ENCODE measurements at regions not wholly inside any gene's neighbourhood (a gene's known extent, or its start where the extent isn't known, plus 50 kb on each side); places are given as distances from the start of the nearest gene placed in this dataset.

DNA sequence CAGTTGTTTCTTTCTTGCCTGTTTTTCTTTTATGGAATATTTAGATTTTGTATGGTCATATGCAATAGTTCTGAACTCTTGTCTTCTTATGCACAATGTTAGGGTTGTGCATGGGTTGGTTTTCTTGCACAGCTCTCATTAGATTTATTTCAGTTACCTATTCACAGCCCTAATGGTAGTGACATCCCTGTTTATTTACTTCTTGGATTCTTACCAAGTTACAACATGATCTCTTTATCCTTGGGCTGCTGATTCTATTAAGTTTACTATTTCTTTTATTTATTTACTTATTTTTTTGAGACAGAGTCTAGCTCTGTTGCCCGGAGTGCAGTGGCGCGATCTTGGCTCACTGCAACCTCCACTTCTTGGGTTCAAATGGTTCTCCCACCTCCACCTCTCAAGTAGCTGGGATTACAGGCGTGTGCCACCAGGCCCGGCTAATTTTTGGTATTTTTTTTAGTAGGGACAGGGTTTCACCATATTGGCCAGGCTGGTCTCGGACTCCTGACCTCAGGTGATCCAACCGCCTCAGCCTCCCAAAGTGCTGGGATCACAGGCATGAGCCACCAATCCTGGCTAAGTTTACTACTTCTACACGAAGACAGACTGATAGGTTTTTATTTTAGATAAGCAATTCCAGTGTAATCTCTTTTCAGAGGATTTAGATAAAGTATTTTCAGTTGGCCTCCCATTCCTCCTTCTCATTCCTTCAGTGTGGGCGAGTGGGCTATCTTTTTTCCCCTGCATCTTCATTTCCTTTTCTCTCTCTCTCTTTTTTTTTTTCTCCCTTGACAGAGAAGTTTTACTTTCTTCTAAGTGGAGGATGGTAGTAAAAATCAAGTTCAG, 395.1 kb upstream of the RGS6 start:
- Histone ChIP-seq H3K4me2 (ENCODE audit: low read length) (no peak overlapping the region), H3K9me2 (ENCODE audit: insufficient read depth, low read length) (no peaks in the 10 kb centered on the region), H3K79me2 (replicated peaks; ENCODE audit: insufficient read depth, low read length) (no peaks in the 10 kb centered on the region), H3K36me3 (ENCODE audit: insufficient read depth, low read length) (no peaks in the 10 kb centered on the region), H3K27ac (ENCODE audit: low read length) (no peak overlapping the region), H3K4me3 (ENCODE audit: low read length) (no peak overlapping the region), H3K27me3 (ENCODE audit: insufficient read depth, low read depth, low read length) (no peaks in the 10 kb centered on the region), H3K9ac (ENCODE audit: low read length) (no peak overlapping the region), H4K20me1 (ENCODE audit: insufficient read depth) (no peaks in the 10 kb centered on the region), H3K9me3 (ENCODE audit: low read length) (no peaks in the 10 kb centered on the region), H3F3A (ENCODE audit: insufficient read depth, low read length, poor library complexity, severe bottlenecking) (no peaks in the 10 kb centered on the region), H2AFZ (ENCODE audit: low read depth, low read length) (no peak overlapping the region)
- TF ChIP-seq, protein P1, sequence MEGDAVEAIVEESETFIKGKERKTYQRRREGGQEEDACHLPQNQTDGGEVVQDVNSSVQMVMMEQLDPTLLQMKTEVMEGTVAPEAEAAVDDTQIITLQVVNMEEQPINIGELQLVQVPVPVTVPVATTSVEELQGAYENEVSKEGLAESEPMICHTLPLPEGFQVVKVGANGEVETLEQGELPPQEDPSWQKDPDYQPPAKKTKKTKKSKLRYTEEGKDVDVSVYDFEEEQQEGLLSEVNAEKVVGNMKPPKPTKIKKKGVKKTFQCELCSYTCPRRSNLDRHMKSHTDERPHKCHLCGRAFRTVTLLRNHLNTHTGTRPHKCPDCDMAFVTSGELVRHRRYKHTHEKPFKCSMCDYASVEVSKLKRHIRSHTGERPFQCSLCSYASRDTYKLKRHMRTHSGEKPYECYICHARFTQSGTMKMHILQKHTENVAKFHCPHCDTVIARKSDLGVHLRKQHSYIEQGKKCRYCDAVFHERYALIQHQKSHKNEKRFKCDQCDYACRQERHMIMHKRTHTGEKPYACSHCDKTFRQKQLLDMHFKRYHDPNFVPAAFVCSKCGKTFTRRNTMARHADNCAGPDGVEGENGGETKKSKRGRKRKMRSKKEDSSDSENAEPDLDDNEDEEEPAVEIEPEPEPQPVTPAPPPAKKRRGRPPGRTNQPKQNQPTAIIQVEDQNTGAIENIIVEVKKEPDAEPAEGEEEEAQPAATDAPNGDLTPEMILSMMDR (IDR thresholded peaks at IDR 0.05; ENCODE audit: poor library complexity, severe bottlenecking), result no peak
- TF ChIP-seq, protein P2, sequence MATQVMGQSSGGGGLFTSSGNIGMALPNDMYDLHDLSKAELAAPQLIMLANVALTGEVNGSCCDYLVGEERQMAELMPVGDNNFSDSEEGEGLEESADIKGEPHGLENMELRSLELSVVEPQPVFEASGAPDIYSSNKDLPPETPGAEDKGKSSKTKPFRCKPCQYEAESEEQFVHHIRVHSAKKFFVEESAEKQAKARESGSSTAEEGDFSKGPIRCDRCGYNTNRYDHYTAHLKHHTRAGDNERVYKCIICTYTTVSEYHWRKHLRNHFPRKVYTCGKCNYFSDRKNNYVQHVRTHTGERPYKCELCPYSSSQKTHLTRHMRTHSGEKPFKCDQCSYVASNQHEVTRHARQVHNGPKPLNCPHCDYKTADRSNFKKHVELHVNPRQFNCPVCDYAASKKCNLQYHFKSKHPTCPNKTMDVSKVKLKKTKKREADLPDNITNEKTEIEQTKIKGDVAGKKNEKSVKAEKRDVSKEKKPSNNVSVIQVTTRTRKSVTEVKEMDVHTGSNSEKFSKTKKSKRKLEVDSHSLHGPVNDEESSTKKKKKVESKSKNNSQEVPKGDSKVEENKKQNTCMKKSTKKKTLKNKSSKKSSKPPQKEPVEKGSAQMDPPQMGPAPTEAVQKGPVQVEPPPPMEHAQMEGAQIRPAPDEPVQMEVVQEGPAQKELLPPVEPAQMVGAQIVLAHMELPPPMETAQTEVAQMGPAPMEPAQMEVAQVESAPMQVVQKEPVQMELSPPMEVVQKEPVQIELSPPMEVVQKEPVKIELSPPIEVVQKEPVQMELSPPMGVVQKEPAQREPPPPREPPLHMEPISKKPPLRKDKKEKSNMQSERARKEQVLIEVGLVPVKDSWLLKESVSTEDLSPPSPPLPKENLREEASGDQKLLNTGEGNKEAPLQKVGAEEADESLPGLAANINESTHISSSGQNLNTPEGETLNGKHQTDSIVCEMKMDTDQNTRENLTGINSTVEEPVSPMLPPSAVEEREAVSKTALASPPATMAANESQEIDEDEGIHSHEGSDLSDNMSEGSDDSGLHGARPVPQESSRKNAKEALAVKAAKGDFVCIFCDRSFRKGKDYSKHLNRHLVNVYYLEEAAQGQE (IDR thresholded peaks at IDR 0.05; ENCODE audit: borderline replicate concordance), result no peak
- TF ChIP-seq SMC3 (conservative IDR thresholded peaks at IDR 0.05; ENCODE audit: poor library complexity) (no peak), TAF1 (IDR thresholded peaks at IDR 0.05; ENCODE audit: low read depth) (no peak), EZH2 (IDR thresholded peaks at IDR 0.05; ENCODE audit: borderline replicate concordance, insufficient read depth, low read length, poor library complexity, severe bottlenecking) (no peak), POLR2AphosphoS5 (IDR thresholded peaks at IDR 0.05) (no peak), EP300 (conservative IDR thresholded peaks at IDR 0.05; ENCODE audit: poor library complexity, severe bottlenecking) (no peak), RAD21 (conservative IDR thresholded peaks at IDR 0.05) (no peak), MXI1 (conservative IDR thresholded peaks at IDR 0.05; ENCODE audit: poor library complexity, severe bottlenecking) (no peak)

DNA sequence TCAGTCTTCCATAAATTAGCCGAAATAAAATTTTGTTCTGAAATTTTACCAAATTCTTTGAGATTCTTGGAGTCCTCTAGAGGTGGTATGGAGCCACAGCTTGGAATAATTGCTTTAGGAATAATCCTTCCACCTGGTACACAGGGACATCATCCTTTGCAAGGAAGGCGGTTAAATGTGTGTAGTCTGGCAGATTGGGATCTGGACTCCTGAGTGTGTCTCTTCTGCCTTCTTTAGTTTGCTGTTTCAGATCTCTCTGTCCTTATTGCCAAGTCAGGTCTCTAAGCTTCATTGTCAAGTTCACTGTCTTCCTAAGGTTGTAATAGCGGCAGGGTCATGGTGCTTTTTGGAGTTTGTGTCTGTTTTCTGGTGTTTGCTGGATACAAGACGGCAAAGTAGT, 393.9 kb upstream of the RGS6 start:
- Histone ChIP-seq H3K4me3 (ENCODE audit: low read length) (no peak overlapping the region), H4K20me1 (ENCODE audit: insufficient read depth) (no peaks in the 10 kb centered on the region), H3K27ac (ENCODE audit: low read length) (no peak overlapping the region), H2AFZ (ENCODE audit: low read depth, low read length) (no peak overlapping the region), H3K9me3 (ENCODE audit: low read length) (no peaks in the 10 kb centered on the region), H3K9me2 (ENCODE audit: insufficient read depth, low read length) (no peaks in the 10 kb centered on the region), H3K27me3 (ENCODE audit: insufficient read depth, low read depth, low read length) (no peaks in the 10 kb centered on the region), H3K79me2 (replicated peaks; ENCODE audit: insufficient read depth, low read length) (no peaks in the 10 kb centered on the region), H3F3A (ENCODE audit: insufficient read depth, low read length, poor library complexity, severe bottlenecking) (no peaks in the 10 kb centered on the region), H3K9ac (ENCODE audit: low read length) (no peak overlapping the region), H3K4me2 (ENCODE audit: low read length) (no peak overlapping the region), H3K36me3 (ENCODE audit: insufficient read depth, low read length) (no peaks in the 10 kb centered on the region)
- TF ChIP-seq MXI1 (conservative IDR thresholded peaks at IDR 0.05; ENCODE audit: poor library complexity, severe bottlenecking) (no peak), EZH2 (IDR thresholded peaks at IDR 0.05; ENCODE audit: borderline replicate concordance, insufficient read depth, low read length, poor library complexity, severe bottlenecking) (no peak), SMC3 (conservative IDR thresholded peaks at IDR 0.05; ENCODE audit: poor library complexity) (no peak), TAF1 (IDR thresholded peaks at IDR 0.05; ENCODE audit: low read depth) (no peak), RAD21 (conservative IDR thresholded peaks at IDR 0.05) (no peak), EP300 (conservative IDR thresholded peaks at IDR 0.05; ENCODE audit: poor library complexity, severe bottlenecking) (no peak), POLR2AphosphoS5 (IDR thresholded peaks at IDR 0.05) (no peak)
- TF ChIP-seq, protein P2 (IDR thresholded peaks at IDR 0.05; ENCODE audit: borderline replicate concordance), result no peak
- TF ChIP-seq, protein P1 (IDR thresholded peaks at IDR 0.05; ENCODE audit: poor library complexity, severe bottlenecking), result no peak
